ENCODE measurements at regions not wholly inside any gene's neighbourhood (a gene's known extent, or its start where the extent isn't known, plus 50 kb on each side); places are given as distances from the start of the nearest gene placed in this dataset.

DNA sequence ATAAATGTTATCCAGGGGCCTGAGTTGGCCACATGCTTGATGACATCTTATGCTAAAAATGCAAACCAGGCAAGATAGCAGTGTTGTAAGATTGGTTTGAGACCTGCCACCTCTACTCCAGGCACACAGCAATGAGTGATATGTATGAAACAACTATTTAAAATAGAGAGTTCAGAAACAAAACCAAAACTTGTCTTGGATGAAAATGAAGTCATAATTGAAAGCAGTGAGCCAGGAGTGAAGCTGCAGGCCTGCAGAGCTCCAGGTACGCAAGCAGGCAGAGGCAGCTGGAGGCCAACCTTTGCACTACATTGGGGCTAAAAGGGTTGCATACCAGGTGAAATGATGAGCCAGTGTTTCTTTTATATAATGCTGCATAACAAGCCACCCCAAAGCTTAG, 89.2 kb upstream of the SPATS2L start:
- H3K4me2 ChIP-seq (ENCODE audit: low read length), result no peak overlapping the region
- no peak overlapping the region for H2AFZ ChIP-seq (ENCODE audit: low read length)
- H3K27ac ChIP-seq (ENCODE audit: low read depth, low read length, poor library complexity, severe bottlenecking), result no peak overlapping the region
- H3K9ac ChIP-seq (ENCODE audit: low read length), result no peak overlapping the region
- H3K27me3 ChIP-seq (ENCODE audit: insufficient read depth, low read length), result no peaks in the 10 kb centered on the region
- H3K79me2 ChIP-seq (ENCODE audit: insufficient read depth, low read length), result no peaks in the 10 kb centered on the region
- no peaks in the 10 kb centered on the region for H3K9me3 ChIP-seq (ENCODE audit: low read length)
- H4K20me1 ChIP-seq (ENCODE audit: insufficient read depth, low read length), result no peaks in the 10 kb centered on the region
- H3K4me1 ChIP-seq (ENCODE audit: insufficient read depth, low read length, severe bottlenecking), result no peaks in the 10 kb centered on the region
- no peaks in the 10 kb centered on the region for H3K36me3 ChIP-seq (ENCODE audit: insufficient read depth, low read length)
- no peaks in the 10 kb centered on the region for H3K9me2 ChIP-seq (ENCODE audit: low read depth, low read length)
- H3K4me3 ChIP-seq (ENCODE audit: low read depth, low read length, poor library complexity, severe bottlenecking), result no peak overlapping the region
- no peaks in the 10 kb centered on the region for H3F3A ChIP-seq (ENCODE audit: insufficient read depth, low read length)
- TF ChIP-seq EZH2 (IDR thresholded peaks at IDR 0.05; ENCODE audit: borderline replicate concordance, low read length) (no peak), CTCF (IDR thresholded peaks at IDR 0.05; ENCODE audit: low read length) (no peak)

DNA sequence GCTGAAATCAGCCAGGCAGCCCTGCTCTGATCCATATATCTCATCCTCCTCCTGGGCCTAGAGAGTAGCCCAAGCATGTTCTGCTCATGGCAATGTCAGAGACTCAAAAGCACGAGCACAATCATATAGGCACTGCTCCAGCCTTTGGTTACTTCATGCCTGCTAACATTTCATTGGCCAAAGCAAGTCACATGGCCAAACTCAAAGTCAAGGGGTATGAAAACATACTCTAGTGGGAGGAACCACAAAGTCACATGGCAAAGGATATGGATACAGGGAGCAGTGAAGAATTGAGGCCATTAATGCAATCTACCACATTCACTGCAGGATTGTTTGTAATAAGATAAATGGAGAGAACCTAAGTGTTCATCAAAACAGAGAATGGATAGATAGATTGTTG, 87.8 kb upstream of the SPATS2L start:
- no peaks in the 10 kb centered on the region for H3K4me1 ChIP-seq (ENCODE audit: insufficient read depth, low read length, severe bottlenecking)
- no peaks in the 10 kb centered on the region for H3K9me3 ChIP-seq (ENCODE audit: low read length)
- no peaks in the 10 kb centered on the region for H4K20me1 ChIP-seq (ENCODE audit: insufficient read depth, low read length)
- H2AFZ ChIP-seq (ENCODE audit: low read length), result no peak overlapping the region
- no peak overlapping the region for H3K4me3 ChIP-seq (ENCODE audit: low read depth, low read length, poor library complexity, severe bottlenecking)
- H3K36me3 ChIP-seq (ENCODE audit: insufficient read depth, low read length), result no peaks in the 10 kb centered on the region
- H3K9me2 ChIP-seq (ENCODE audit: low read depth, low read length), result no peaks in the 10 kb centered on the region
- H3F3A ChIP-seq (ENCODE audit: insufficient read depth, low read length), result no peaks in the 10 kb centered on the region
- H3K27ac ChIP-seq (ENCODE audit: low read depth, low read length, poor library complexity, severe bottlenecking), result no peak overlapping the region
- no peak overlapping the region for H3K9ac ChIP-seq (ENCODE audit: low read length)
- no peak overlapping the region for H3K4me2 ChIP-seq (ENCODE audit: low read length)
- no peaks in the 10 kb centered on the region for H3K27me3 ChIP-seq (ENCODE audit: insufficient read depth, low read length)
- no peaks in the 10 kb centered on the region for H3K79me2 ChIP-seq (ENCODE audit: insufficient read depth, low read length)
- no peak for TF ChIP-seq CTCF (IDR thresholded peaks at IDR 0.05; ENCODE audit: low read length)

GRCh38 chr2:200219309-200220113, 87.0 kb upstream of the SPATS2L start:
- H2AFZ ChIP-seq (ENCODE audit: low read length), result no peak overlapping the region
- no peaks in the 10 kb centered on the region for H3K9me2 ChIP-seq (ENCODE audit: low read depth, low read length)
- H3K9ac ChIP-seq (ENCODE audit: low read length), result no peak overlapping the region
- H3K27ac ChIP-seq (ENCODE audit: low read depth, low read length, poor library complexity, severe bottlenecking), result no peak overlapping the region
- H3K4me3 ChIP-seq (ENCODE audit: low read depth, low read length, poor library complexity, severe bottlenecking), result no peak overlapping the region
- no peaks in the 10 kb centered on the region for H3K9me3 ChIP-seq (ENCODE audit: low read length)
- no peaks in the 10 kb centered on the region for H4K20me1 ChIP-seq (ENCODE audit: insufficient read depth, low read length)
- H3K27me3 ChIP-seq (ENCODE audit: insufficient read depth, low read length), result no peaks in the 10 kb centered on the region
- H3K4me2 ChIP-seq (ENCODE audit: low read length), result no peak overlapping the region
- TF ChIP-seq EZH2 (IDR thresholded peaks at IDR 0.05; ENCODE audit: borderline replicate concordance, low read length) (no peak), CTCF (IDR thresholded peaks at IDR 0.05; ENCODE audit: low read length) (no peak)
- H3K36me3 ChIP-seq (ENCODE audit: insufficient read depth, low read length), result no peaks in the 10 kb centered on the region
- H3F3A ChIP-seq (ENCODE audit: insufficient read depth, low read length), result no peaks in the 10 kb centered on the region
- H3K79me2 ChIP-seq (ENCODE audit: insufficient read depth, low read length), result no peaks in the 10 kb centered on the region
- H3K4me1 ChIP-seq (ENCODE audit: insufficient read depth, low read length, severe bottlenecking), result no peaks in the 10 kb centered on the region

Measured in OCI-LY1 (cell line).